Psoas muscle (tissue), 7 donors: ENCODE measurements at regions not wholly inside any gene's neighbourhood (a gene's known extent, or its start where the extent isn't known, plus 50 kb on each side); places are given as distances from the start of the nearest gene placed in this dataset.

ENCODE experiments used
- ATAC-seq, 4 donors: fragments of 200-7000 bp; cut with Tn5 transposase; one replicate each; pipeline ENCODE4 v1.9.1; 2020; ENCODE audit warnings: moderate library complexity in 3 of 4, mild to moderate bottlenecking in 2 of 4
- DNase-seq, 2 donors: peaks; one replicate each; pipeline ENCODE4 v3.0.0-alpha.2; 2020
- H3K27ac ChIP-seq: fragments of 200-600 bp; one replicate; pipeline ENCODE4 v1.8.0; 2022
- H3K27me3 ChIP-seq, 3 donors: fragments of 200-600 bp in 1 of 3; one replicate each; pipeline versions ENCODE4 v1.6.1 to v1.8.0; 2013 to 2022; ENCODE audit warnings: low read length in 2 of 3, mild to moderate bottlenecking in 2 of 3, moderate library complexity in 1 of 3; ENCODE audit not compliant: insufficient read depth in 3 of 3
- H3K36me3 ChIP-seq, 2 donors: fragments of 200-600 bp in 1 of 2; one replicate each; pipeline versions ENCODE4 v1.6.1 to v1.8.0; 2013 to 2022; ENCODE audit warnings: low read depth in 1 of 2, mild to moderate bottlenecking in 1 of 2, moderate library complexity in 1 of 2; ENCODE audit not compliant: insufficient read depth in 1 of 2
- H3K4me1 ChIP-seq: fragments of 200-600 bp; one replicate; pipeline ENCODE4 v1.8.0; 2022
- H3K4me3 ChIP-seq: fragments of 200-600 bp; one replicate; pipeline ENCODE4 v1.8.0; 2022; ENCODE audit warnings: mild to moderate bottlenecking
- H3K9me3 ChIP-seq: fragments of 200-600 bp; one replicate; pipeline ENCODE4 v1.8.0; 2022
- WGBS, 3 donors: extraction: QIAGEN DNeasy Blood & Tissue Kit; methylation state at CpG; one replicate each; pipeline versions ENCODE4 v1.1.6 to v1.1.7; 2013; 5-methylcytosine and 5-hydroxymethylcytosine counted together
- intact Hi-C, 2 donors: fragments of 100-400 bp; cut with DNase I; formaldehyde crosslinking; loops; one replicate each; pipeline versions ENCODE4 v1.11.0 to v1.14.2; 2022
- TF ChIP-seq, protein P1 (sequence below): fragments of 200-600 bp; IDR thresholded peaks from one replicate; pipeline ENCODE4 v1.8.0; 2022; ENCODE audit warnings: antibody characterized with exemption
- donor health status: healthy with polysubstance abuse.
- donor health status: DM: no; HTN: no; CAD: no; lungs with moderate emphysema.
- donor health status: Bipolar disorder and iron deficiency.
- donor health status: healthy.
- donor health status: DM: yes; HTN: yes; CAD: no.
- donor health status: DM: no; HTN: no; CAD: no.
- donor health status: DM: yes; HTN: yes; CAD: no.

DNA sequence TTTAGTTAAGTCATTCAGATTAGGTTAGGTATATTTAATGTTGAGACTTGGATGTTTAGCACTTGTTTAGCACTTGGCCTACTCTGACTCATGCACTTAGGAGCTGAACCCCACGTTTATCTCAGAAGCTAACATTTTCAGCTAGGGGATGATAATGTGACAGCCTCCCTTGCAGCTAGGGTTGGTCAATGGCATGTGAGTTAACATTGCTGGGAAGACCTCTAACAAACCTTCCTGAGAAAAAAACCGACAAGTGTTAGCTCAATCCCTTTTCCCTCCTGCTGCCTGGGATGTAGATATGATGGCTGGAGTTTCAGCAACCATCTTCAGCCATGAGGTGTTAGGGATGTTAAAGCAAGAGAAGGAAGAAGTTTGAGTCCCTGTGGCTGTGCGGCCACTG, 185.0 kb upstream of the FOXF1 start:
- 73 to 75% (median 74%) methylated on average over 3 of the region's 3 CpGs for WGBS, 3 donors

DNA sequence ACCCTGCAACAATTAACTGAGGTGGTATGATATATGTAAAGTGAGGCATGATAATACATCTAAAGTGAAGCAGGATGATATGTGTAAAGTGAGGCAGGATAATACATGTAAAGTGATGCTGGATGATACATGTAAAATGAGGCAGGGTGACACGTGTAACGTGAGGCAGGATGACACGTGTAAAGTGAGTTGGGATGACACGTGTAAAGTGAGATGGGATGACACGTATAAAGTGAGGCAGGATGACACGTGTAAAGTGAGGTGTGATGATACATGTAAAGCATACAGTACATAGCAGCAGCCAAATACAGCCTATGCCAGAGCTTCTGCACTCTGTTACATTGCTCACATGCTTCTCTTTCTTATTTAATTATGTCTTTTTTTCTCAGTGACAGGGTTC, 184.4 kb upstream of the FOXF1 start:
- 89 to 92% (median 90%) methylated on average over 6 of the region's 6 CpGs for WGBS, 3 donors
- TF ChIP-seq, protein P1, sequence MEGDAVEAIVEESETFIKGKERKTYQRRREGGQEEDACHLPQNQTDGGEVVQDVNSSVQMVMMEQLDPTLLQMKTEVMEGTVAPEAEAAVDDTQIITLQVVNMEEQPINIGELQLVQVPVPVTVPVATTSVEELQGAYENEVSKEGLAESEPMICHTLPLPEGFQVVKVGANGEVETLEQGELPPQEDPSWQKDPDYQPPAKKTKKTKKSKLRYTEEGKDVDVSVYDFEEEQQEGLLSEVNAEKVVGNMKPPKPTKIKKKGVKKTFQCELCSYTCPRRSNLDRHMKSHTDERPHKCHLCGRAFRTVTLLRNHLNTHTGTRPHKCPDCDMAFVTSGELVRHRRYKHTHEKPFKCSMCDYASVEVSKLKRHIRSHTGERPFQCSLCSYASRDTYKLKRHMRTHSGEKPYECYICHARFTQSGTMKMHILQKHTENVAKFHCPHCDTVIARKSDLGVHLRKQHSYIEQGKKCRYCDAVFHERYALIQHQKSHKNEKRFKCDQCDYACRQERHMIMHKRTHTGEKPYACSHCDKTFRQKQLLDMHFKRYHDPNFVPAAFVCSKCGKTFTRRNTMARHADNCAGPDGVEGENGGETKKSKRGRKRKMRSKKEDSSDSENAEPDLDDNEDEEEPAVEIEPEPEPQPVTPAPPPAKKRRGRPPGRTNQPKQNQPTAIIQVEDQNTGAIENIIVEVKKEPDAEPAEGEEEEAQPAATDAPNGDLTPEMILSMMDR, result no peak
- DNase-seq (no peak), ATAC-seq (no peak)
- no peaks in the 10 kb centered on the region for H3K9me3 ChIP-seq
- no peak overlapping the region for H3K27ac ChIP-seq
- H3K36me3 ChIP-seq, result no peaks in the 10 kb centered on the region
- intact Hi-C loops, result no loop called here
- H3K4me3 ChIP-seq, result no peak overlapping the region
- H3K4me1 ChIP-seq, result no peaks in the 10 kb centered on the region
- H3K27me3 ChIP-seq, result peaks cover 0 to 34% (median 17%) of the 10 kb centered on the region in 3 donors

More for the DNA sequence above, 185.0 kb upstream of the FOXF1 start:
- H3K36me3 ChIP-seq, result no peaks in the 10 kb centered on the region
- H3K27me3 ChIP-seq, result peaks cover 0 to 34% (median 17%) of the 10 kb centered on the region in 3 donors
- intact Hi-C loops, result no loop called here
- no peak overlapping the region for H3K27ac ChIP-seq
- no peak for ATAC-seq
- TF ChIP-seq, protein P1, result no peak
- DNase-seq, result no peak
- H3K4me3 ChIP-seq, result no peak overlapping the region
- H3K9me3 ChIP-seq, result no peaks in the 10 kb centered on the region
- no peaks in the 10 kb centered on the region for H3K4me1 ChIP-seq

DNA sequence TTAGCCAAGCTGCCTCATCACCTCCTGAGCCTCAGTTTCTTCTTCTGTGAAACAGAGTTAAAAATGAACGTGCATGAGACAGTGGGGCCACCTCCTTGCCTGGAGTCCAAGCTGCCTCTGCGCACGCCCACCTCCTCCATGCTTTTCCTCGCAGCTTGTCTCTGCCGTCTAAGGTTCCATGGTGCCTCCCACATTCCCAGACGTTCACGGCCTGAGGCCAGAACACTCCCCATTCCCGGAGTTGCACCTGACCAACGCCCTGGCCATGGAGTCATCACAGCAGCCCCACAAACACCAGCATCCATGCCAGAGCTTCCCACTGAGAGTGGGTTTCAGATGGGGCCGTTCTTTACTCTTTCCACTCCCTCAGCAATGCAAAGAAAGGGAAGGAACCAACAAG, 183.0 kb upstream of the FOXF1 start:
- 70 to 74% (median 70%) methylated on average over 10 of the region's 10 CpGs for WGBS, 3 donors

DNA sequence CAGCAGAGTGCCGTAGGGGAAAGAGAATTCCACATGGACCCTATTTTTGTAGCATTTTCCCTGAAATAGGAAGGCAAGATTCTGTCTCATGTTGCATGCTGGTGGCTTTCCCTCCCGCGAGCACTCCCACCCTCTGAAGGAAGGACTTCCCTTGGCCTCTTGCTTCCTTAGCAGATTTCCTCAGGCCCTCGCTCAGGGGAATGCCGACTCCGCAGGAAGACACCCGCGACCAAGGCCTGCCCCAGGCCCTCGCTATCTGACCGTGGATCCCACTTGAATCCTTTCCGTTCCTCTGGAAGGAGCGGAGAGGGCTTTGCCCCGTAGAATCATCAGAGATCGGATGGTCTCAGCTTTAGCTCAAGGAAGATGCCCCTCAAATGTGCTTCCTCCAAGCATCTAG, 179.4 kb upstream of the FOXF1 start:
- Histone ChIP-seq H3K4me1 (no peaks in the 10 kb centered on the region), H3K27ac (no peak overlapping the region), H3K4me3 (no peak overlapping the region), H3K36me3 (no peaks in the 10 kb centered on the region), H3K9me3 (no peaks in the 10 kb centered on the region), H3K27me3 (peaks cover 0 to 39% (median 3%) of the 10 kb centered on the region in 3 donors)
- intact Hi-C loops, result no loop called here
- WGBS, 3 donors, result 31 to 46% (median 33%) methylated on average over 14 of the region's 14 CpGs
- ATAC-seq, result no peak
- TF ChIP-seq, protein P1, result no peak
- DNase-seq, result no peak

More for the DNA sequence above, 183.0 kb upstream of the FOXF1 start:
- TF ChIP-seq, protein P1, result no peak
- ATAC-seq (no peak), DNase-seq (no peak)
- Histone ChIP-seq H3K4me3 (no peak overlapping the region), H3K4me1 (no peaks in the 10 kb centered on the region), H3K27me3 (peaks cover 0 to 41% (median 12%) of the 10 kb centered on the region in 3 donors), H3K36me3 (no peaks in the 10 kb centered on the region), H3K27ac (no peak overlapping the region), H3K9me3 (no peaks in the 10 kb centered on the region)
- intact Hi-C loops, result no loop called here

DNA sequence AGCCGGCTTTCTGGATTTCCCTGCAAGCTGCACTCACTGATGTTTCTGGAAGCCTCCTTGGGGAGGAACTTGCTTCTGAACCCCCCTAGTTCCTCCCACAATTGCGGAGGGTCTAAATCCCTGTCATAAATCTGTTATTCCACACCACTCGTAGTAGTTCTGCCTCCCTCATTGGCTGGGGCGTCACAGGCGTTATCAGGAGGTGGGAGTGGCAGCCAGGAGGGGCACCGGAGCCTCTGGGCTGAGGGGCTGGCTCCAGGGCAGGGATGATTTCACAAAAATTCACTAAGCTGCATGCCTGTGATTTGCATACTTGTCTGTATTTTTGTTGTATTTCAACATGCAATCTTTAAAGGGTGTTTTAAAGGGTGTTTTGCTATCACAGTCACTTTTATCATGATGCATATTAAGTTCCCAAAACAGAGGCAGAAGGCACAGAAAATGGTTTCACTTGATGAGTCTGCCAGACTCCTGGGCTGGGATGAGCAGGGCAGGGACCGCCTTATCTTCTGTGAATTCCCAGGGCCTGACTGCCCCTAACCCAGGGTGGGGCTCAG, 176.2 kb upstream of the FOXF1 start:
- WGBS, 3 donors, result 15 to 22% (median 19%) methylated on average over 7 of the region's 7 CpGs
- intact Hi-C loops, result no loop called here
- Histone ChIP-seq H3K27ac (no peak overlapping the region), H3K36me3 (no peaks in the 10 kb centered on the region), H3K4me1 (no peaks in the 10 kb centered on the region), H3K4me3 (no peak overlapping the region), H3K27me3 (peaks cover 0 to 30% (median 3%) of the 10 kb centered on the region in 3 donors), H3K9me3 (no peaks in the 10 kb centered on the region)
- TF ChIP-seq, protein P1, result no peak
- ATAC-seq (no peak), DNase-seq (no peak)
